GM13976 (cell line): ENCODE measurements at regions not wholly inside any gene's neighbourhood (a gene's known extent, or its start where the extent isn't known, plus 50 kb on each side); places are given as distances from the start of the nearest gene placed in this dataset.
"Not testable (repeated sequence)": the region's sequence is repeated elsewhere in the genome, so short reads cannot be mapped to it uniquely, and the experiment has no call there.

Source experiments
- DNase-seq: peaks from one replicate; pipeline ENCODE4 v3.0.0; 2012; ENCODE audit warnings: low spot score
- CTCF ChIP-seq: IDR thresholded peaks from 2 replicates; pipeline ENCODE4 v1.5.1; 2012; ENCODE audit warnings: borderline replicate concordance, mild to moderate bottlenecking; ENCODE audit not compliant: insufficient read depth; ENCODE audit errors: extremely low read depth, missing control alignments, control extremely low read depth
- in situ Hi-C: fragments of 300-500 bp; cut with MboI; formaldehyde crosslinking; loops from one replicate; pipeline ENCODE4 v1.12.0; 2022; ENCODE audit warnings: low sequenced_read_pairs, mixed read lengths, inconsistent platforms; ENCODE audit not compliant: unreplicated experiment

GRCh38 chr3:102000620-102001209, 151.4 kb downstream of the NFKBIZ start:
- in situ Hi-C loops, result no loop called here
- DNase-seq, result no peak
- TF ChIP-seq CTCF, result no peak

- TF ChIP-seq CTCF, result no peak
- DNase-seq, result no peak
- in situ Hi-C loops, result no loop called here
Observed at GRCh38 chr3:102002056-102002455, 152.7 kb downstream of the NFKBIZ start.

DNA sequence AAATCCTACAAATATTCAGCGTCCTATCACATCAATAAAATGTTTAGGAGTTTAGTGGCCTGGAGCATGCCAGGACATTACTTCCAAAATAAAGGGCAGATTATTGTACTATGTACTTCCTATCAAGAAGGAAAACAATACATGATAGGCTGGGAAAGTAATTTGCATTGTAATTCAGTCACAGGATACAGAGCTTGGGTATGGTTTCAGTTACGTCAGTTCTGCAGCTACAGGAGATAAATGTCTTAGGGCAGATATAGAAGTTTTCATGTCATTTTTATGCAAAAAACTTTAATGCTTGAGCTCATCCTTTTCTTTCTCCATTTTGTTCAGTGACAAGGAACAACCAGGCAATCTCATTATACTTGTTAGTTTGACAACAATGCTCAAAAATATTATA, 155.2 kb downstream of the NFKBIZ start:
- DNase-seq, result no peak
- in situ Hi-C loops, result no loop called here
- TF ChIP-seq CTCF, result no peak

DNA sequence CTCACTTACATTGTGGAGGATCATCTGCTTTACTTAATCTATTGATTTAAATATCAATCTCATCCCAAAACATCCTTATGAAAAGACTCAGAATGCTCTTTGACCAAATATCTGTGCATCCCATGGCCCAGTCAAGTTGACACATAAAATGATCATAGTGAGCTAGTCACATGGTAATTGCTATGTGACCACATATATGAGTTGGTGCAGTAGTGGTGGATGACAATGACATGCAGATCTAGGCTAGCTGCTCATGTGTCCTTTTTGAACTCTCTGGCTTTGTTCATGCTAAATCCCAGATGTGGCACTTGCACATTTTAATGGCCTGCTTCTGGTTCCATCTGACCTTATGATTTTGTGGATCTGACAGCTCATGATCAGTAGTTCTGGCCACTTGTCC, 156.2 kb downstream of the NFKBIZ start:
- DNase-seq, result no peak
- in situ Hi-C loops, result no loop called here
- no peak for TF ChIP-seq CTCF

DNA sequence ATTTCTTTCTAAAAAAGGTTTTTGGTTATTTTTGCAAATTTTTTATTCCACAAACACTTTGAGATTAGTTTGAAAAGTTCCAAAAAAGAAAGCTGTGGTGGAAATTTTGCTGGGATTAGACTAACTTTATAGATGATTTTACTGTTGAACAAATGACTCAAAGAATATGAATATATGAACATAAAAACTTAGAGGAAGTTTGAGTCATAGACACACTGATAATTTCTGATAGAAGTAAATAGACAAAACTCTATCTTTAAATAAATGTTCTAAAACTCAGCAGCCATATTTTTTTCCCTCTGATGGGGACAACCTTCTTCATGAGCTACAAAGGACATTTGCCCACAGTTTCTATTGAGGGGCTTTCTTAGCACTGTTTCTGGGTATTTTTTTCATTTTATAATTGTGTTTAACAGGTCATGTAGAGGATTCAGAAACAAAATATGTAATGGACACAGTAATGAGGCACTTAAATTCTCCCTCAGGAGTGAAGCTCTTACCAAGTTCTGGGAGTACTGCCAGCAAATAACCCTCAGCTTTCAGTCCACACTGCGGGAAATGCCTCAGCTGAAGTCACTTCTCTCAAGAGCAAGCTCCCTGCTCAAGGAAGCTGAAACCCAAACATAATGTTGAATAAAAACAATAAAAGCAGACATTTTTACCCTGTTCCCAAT, 157.6 kb downstream of the NFKBIZ start:
- no peak for TF ChIP-seq CTCF
- in situ Hi-C loops, result no loop called here
- DNase-seq, result no peak

DNA sequence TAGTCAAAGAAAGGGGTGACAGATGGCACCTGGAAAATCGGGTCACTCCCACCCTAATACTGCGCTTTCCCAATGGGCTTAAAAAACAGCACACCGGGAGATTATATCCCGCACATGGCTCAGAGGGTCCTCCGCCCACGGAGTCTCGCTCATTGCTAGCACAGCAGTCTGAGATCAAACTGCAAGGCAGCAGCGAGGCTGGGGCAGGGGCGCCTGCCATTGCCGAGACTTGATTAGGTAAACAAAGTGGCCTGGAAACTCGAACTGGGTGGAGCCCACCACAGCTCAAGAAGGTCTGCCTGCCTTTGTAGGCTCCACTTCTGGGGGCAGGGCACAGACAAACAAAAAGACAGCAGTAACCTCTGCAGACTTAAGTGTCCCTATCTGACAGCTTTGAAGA, 159.1 kb downstream of the NFKBIZ start:
- DNase-seq, in situ Hi-C loops: not testable (repeated sequence)

DNA sequence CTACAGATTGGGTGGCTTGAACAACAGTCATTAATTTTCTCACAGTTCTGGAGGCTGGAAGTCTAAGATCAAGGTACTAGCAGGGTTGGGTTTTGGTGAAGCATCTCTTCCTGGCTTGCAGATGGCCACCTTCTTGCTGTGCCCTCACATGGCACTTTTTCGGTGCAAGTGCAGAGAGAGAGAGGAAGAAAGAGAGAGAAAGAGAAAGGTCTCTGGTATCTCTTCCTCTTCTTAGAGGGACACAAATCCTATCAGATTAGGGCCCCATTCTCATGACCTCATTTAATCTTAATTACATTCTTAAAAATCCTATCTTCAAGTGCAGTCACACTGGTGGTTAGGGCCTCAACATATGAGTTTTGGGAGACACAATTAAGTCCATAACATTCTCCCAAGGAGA, 167.1 kb downstream of the NFKBIZ start:
- in situ Hi-C loops, result no loop called here
- no peak for DNase-seq

More for the DNA sequence above, 167.1 kb downstream of the NFKBIZ start:
- no peak for TF ChIP-seq CTCF
